Posterior vena cava (tissue), 2 donors: ENCODE measurements at regions not wholly inside any gene's neighbourhood (a gene's known extent, or its start where the extent isn't known, plus 50 kb on each side); places are given as distances from the start of the nearest gene placed in this dataset.

Source experiments
- DNase-seq: peaks from one replicate; pipeline ENCODE4 v3.0.0-alpha.2; 2020; ENCODE audit warnings: low spot score
- intact Hi-C, 2 donors: fragments of 100-400 bp; cut with DNase I; formaldehyde crosslinking; loops; one replicate each; pipeline versions ENCODE4 v1.14.1 to v1.14.2; 2022 to 2023
- donor health status: DM: yes; HTN: yes; CAD: no.
- donor health status: DM: yes; HTN: yes; CAD: no.

DNA sequence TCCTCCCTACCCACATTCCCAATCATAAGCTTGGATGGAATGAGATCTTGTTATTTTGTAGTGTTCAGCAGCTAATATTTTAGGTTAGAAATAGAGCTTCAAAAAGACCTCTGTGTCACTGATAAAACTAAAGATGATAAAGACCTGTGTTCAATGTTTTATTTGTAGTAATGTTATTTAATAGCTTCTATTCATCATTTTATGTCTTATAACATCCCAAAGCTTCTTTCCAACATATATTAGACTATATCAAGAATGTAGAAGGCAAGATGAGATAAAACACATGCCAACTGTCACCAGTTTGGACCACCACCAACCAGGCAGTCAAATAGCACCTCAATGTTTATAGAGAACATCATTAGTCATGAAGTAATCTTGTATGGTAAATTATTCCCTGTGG is 409.5 kb upstream of the ITGA1 start:
- intact Hi-C loops = no loop called here
- no peak for DNase-seq

DNA sequence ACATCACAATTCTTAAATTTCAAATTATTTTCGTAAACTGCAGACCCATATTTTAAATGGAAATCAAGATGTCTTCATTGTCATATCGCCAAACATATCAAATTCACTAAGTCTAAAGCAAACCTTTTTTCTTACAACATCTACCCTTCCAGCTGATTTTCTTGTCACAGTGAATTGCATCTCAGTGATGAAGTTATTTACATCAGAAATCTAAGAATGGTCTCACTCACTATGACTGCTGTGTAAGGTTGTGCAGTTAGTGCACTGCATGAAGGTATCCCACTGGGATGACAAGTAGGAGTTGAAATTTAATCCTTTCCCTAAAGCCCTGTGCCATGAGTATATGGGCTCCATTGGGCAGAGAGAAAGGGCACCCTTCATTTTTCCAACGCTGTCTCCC is 399.4 kb upstream of the ITGA1 start:
- intact Hi-C loops = no loop called here
- no peak for DNase-seq

DNA sequence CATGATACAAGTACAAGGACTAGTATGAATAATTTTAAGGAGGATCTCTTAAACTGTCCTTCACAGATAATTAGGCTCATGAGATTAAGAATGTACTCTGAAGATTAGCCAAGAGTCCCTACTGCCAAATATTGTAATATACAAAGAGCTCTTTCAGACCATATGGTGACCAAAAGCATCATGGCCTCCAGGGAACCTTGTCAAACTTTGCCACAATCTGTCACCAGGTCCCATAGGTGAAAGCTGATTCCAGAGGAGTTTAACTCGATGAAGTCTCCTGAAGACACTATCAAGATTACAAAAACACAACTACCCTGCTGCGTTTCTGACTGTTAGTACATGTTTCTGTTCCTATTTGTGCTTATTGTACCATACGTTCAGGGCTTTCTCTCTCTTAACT is 395.4 kb upstream of the ITGA1 start:
- DNase-seq = no peak
- intact Hi-C loops = no loop called here

- intact Hi-C loops = no loop called here
- no peak for DNase-seq
Observed at GRCh38 chr5:52409835-52410234, 377.9 kb upstream of the ITGA1 start.

DNA sequence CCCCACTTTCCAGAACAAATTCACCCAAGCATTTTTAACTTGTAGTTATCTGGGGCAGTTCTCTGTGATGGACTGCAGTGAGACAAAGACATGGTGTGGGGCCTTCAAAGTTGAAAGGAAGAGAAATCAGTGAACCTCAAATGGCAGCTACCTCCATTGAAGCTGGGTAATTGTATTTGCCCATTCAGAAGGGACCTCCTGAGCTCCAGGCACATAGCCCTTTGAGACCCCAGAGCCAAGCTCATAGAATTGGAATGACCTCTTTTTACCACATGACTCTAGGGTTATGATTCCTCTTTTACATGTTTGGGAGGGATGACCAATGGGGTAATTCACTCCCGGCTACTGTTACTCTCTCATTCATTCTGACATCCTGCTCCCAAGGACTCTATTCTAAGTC is 368.4 kb upstream of the ITGA1 start:
- DNase-seq = no peak
- intact Hi-C loops = no loop called here

GRCh38 chr5:52427615-52428014 is 360.1 kb upstream of the ITGA1 start:
- DNase-seq = no peak
- intact Hi-C loops = no loop called here

- intact Hi-C loops = no loop called here
- no peak for DNase-seq
Observed at GRCh38 chr5:52428977-52429489, 358.7 kb upstream of the ITGA1 start.

GRCh38 chr5:52441768-52442167 is 345.9 kb upstream of the ITGA1 start:
- intact Hi-C loops = no loop called here
- DNase-seq = no peak

DNA sequence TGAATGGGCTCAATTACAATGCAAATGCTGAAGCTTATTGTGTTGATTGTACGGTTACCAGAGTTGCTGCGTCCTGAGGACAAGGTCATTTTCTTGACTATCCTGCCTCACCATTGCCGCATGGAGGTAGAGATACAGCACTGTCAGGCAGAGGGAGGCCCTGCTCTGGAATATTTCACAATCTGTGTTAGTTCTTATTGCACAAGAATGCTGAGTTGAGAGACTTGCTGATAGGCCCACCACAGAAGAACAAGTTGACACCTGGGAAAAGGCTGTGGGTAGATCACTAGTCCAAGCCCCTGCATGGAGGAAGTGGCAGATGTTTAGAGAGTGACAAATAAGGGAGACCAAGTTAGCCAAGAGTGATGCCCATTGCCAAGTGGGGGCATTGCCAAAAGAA is 344.5 kb upstream of the ITGA1 start:
- intact Hi-C loops = no loop called here
- no peak for DNase-seq

DNA sequence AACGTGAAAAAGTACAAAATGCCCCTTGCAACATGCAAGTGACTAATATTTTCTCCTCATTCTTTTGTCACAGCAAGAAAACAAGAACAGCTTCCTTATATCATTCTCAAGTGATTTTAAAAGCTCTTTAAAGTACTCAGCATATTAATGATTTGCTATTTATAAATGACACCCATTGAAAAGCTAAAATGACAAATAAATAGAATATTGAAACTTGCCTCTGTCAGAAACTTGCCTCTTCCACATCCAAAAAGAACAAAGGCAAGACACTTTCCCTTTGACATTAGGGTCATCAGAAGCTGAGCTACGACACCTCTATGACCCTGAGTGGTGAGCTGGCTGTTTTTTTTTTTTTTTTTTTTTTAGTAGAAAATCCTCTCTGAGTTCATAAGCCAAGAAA is 339.6 kb upstream of the ITGA1 start:
- DNase-seq = no peak
- intact Hi-C loops = no loop called here

GRCh38 chr5:52449516-52449915 is 338.2 kb upstream of the ITGA1 start:
- DNase-seq = no peak
- intact Hi-C loops = no loop called here

DNA sequence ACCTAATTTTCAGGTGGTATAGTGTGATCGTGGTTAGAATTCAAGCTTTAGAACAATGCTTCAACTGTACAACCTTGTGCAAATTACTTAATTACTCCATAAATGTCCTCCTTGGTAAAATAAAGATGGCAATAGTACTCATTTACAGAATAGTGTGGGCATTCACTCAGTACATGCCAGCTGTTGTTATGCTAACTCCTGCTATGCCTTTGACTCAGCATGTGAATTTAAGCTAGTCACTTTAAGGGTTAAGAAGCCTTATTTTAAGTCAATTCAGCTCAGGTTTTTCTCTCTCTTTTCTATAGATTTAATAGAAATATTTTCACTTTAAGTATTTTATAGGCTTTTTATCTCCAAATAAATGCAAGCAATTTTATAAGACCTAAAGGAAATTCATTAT is 335.6 kb upstream of the ITGA1 start:
- intact Hi-C loops = no loop called here
- DNase-seq = no peak

GRCh38 chr5:52453176-52453575 is 334.5 kb upstream of the ITGA1 start:
- no peak for DNase-seq
- intact Hi-C loops = no loop called here

GRCh38 chr5:52455920-52456319 is 331.8 kb upstream of the ITGA1 start:
- intact Hi-C loops = no loop called here
- DNase-seq = no peak

- intact Hi-C loops = no loop called here
- no peak for DNase-seq
Observed at GRCh38 chr5:52457810-52458209, 329.9 kb upstream of the ITGA1 start.

DNA sequence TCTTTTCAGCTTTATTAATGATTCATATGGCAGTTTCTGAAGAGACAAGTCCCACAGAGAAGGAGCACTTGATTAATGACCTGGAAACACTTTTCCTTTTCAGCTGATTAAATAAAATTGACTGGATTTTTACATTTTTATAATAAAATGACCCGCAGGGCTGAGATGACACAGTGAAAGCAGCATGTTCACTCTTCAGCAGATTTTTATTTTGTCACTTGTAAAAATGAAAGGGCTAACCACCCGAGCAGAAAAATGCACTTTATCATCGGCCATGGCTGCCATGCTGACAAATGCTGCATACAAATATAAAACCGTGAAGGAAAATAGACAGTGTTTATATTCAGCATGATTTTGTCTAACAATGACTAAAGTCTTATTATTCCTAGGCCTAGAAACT is 321.6 kb upstream of the ITGA1 start:
- intact Hi-C loops = no loop called here

DNA sequence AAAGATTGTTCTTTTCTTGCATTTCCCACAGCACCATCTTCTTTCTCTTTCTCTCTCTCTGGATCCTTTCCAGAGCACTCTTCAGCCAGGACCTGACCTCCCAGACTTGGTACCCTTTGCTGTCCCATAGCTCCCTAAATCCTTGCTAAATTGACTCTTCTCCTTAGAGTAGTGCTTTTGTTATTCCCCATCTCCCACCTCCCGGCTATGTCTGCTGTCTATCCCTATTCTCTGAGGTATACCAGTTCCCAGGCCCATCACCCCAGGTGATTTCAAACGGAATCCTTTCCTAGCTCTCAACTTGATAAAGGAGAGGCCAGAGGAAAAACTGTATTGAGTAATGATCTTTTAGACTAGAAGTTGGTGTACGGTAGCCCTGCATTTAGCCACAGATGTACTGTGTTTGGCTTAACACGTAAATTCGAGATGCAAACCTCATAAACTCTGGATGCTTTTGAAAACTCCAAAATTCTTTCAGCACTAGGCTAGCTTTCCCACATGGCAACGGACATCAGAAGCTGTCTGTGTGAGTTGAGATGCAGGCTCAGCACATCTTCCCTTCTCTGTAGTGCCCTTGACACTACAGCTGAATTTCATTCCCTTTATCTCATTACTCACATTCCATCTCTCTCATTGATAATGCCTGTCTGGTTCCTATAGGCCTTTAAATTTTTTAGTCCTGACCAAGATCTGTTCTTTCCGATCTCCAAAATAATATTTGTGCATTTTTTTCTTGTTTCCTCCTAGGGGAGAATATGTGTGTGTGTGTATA is 320.8 kb upstream of the ITGA1 start:
- intact Hi-C loops = no loop called here
- no peak for DNase-seq

More for the DNA sequence above, 321.6 kb upstream of the ITGA1 start:
- DNase-seq = no peak

- no peak for DNase-seq
- intact Hi-C loops = no loop called here
Observed at GRCh38 chr5:52468976-52469375, 318.7 kb upstream of the ITGA1 start.

- intact Hi-C loops = no loop called here
- DNase-seq = no peak
Observed at GRCh38 chr5:52469420-52469819, 318.3 kb upstream of the ITGA1 start.

- no peak for DNase-seq
- intact Hi-C loops = no loop called here
Observed at GRCh38 chr5:52469835-52470234, 317.9 kb upstream of the ITGA1 start.

- DNase-seq = no peak
- intact Hi-C loops = no loop called here
Observed at GRCh38 chr5:52476346-52476745, 311.4 kb upstream of the ITGA1 start.

DNA sequence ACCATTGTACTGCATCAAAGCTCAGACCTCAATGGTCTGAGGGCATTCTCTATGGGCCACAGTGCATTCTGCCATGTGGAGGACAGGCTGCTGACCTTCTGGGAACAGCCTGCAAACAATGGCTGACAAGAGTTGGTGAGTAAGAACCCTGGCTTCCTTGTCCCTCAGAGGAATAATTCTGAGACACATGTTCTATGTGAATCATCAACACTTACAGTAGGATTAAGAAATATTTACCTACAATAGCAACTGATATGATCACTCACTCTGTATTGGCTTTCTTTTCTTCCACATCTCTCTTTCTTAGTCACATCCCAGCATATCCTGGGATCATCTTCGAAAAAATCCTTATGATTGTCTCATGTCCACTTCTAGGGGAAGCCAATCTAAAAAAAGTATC is 306.5 kb upstream of the ITGA1 start:
- no peak for DNase-seq
- intact Hi-C loops = no loop called here
